ENCODE measurements at regions not wholly inside any gene's neighbourhood (a gene's known extent, or its start where the extent isn't known, plus 50 kb on each side); places are given as distances from the start of the nearest gene placed in this dataset.
A peak's percentile ranks its signal among the peaks of the same experiment; 100 is the strongest.
"Not testable (repeated sequence)": the region's sequence is repeated elsewhere in the genome, so short reads cannot be mapped to it uniquely, and the experiment has no call there.

- FAIRE-seq = no peak
Measured at GRCh38 chr4:187362937-187363857, 632.4 kb upstream of the ZFP42 start.

GRCh38 chr4:187364401-187364800 is 631.2 kb upstream of the ZFP42 start:
- FAIRE-seq = no peak

DNA sequence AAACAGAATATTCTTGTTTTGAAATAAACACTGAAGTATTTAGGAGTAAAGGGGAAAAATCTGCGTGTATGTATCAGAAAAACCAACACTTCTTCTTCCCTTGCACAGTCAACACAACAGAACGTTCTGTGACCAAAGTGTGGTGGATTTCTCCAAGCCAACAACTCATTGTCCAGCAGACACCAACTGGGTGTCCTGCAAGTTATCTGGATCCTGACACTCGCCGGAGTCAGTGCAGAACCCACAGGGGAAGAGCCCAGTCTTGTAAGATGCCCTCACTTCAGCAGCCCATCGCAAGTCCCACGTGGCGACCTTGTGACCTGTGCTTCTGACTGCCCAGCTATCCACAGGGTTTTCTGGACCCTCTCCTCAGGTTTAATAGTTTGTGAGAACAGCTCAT is 630.7 kb upstream of the ZFP42 start:
- FAIRE-seq = no peak

GRCh38 chr4:187366530-187366929 is 629.0 kb upstream of the ZFP42 start:
- no peak for FAIRE-seq

GRCh38 chr4:187370918-187371317 is 624.7 kb upstream of the ZFP42 start:
- FAIRE-seq = no peak

DNA sequence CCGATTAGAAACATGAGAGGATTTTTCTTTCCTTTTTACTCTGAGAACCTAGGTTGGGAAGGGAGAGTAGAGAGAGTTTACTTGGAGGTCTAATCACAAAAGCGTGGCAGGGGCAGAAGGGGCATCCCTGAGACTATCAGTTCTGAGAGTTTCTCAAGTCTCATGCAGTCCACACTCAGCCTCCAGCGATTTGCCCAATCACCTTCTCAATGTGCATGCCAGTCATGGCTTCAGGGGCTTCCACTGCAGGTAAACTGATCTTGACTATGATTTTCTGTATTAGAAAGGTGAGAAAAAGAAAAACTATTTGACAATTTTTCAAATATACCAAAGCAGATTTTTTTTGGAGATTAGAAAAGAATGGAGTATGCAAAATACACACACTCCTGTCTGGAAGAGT is 617.1 kb upstream of the ZFP42 start:
- no peak for FAIRE-seq

DNA sequence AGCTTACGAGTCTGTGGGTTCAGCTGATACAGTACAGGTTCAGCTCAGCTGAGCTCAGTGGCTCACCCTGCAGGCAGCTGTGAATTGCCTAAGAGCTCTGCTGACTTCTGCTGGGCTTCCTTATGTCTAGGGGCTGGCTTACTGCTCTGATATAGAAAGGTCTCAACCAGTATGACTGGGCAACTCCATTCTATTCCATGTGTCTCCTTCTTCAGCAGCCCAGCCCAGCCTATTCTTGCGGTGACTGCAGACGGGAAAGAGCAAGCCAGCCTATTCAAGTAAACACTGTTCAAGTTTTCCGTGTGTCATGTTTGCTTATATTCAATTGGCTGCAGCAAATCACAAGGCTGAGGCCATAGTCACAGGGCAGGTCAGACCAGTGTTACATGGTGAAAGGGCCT is 615.4 kb upstream of the ZFP42 start:
- FAIRE-seq = no peak

- FAIRE-seq = no peak
Measured at GRCh38 chr4:187383181-187383580, 612.4 kb upstream of the ZFP42 start.

- no peak for FAIRE-seq
Measured at GRCh38 chr4:187387739-187388138, 607.8 kb upstream of the ZFP42 start.

DNA sequence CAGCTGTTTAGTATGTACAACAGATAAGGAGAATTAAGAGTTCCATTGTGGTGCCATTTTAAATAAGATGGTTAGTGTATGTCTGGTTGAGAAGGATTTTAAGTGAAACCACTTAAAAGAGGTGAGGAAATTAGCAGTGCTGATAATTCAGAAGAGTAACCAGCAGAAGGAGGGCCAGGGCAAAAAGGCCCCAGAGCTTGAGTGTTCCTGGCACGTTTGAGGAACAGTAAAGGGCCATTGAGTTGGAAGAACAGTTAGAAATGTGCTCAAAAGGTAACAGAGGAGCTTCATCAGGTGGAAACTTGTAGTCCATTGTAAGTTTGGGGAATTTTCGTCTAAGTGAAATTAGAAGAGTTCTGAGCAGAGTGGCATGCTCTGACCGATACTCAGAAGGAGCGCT is 606.2 kb upstream of the ZFP42 start:
- FAIRE-seq = no peak

DNA sequence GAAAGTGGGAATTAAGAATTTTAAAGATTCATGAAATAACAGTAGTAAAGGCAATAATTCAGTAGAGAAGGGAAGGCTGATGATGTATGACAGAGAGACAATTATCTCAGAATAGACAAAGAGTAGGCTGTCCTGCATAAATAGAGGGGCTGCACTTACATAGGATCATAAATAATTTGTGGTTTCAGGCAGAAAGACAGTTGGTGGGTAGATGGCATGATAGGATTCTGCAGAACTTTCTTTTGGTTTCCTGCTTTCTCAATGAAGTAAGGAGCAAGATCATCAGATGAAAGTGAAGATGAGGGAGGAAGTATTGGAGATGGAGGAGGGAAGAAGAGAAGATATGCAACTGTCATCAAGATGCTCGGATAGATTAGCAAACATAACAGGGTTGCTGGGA is 604.9 kb upstream of the ZFP42 start:
- FAIRE-seq = no peak

- FAIRE-seq = peak; percentile 91
Measured at GRCh38 chr4:187393531-187394344, 601.8 kb upstream of the ZFP42 start.

GRCh38 chr4:187396106-187396505 is 599.5 kb upstream of the ZFP42 start:
- FAIRE-seq = no peak

DNA sequence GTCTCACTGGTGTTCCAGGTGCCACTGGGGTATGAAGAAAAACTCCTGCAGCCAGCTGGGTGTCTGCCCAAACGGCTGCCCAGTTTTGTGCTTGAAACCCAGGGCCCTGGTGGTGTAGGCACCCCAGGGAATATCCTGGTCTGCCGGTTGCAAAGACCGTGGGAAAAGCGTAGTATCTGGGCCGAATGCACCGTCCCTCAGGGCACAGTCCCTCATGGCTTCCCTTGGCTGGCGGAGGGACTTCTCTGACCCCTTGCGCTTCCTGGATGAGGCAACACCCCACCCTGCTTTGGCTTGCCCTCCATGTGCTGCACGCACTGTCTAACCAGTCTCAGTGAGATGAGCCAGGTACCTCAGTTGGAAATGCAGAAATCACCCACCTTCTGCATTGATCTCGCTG is 587.1 kb upstream of the ZFP42 start:
- FAIRE-seq = not testable (repeated sequence)

- no peak for FAIRE-seq
Measured at GRCh38 chr4:187413564-187414358, 581.8 kb upstream of the ZFP42 start.

- no peak for FAIRE-seq
Measured at GRCh38 chr4:187414716-187415115, 580.9 kb upstream of the ZFP42 start.

DNA sequence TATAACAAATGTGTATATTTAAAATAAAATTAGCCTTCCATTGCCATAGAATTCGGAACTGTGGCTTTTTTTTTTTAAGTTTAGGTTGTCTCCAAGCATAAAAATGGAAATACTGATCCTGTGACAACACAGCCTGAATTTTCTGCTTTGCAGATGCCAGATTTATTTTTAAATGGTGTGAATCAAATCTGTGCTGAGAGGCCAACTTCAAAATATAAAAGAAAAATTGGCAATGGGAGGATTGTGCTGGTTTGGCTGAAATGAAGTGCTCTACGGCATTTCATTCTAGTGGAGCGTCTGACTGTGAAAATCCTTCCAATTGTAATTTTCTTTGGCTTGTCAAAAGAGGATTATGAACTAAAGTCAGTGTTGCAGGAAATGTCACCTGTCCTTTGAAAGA is 580.3 kb upstream of the ZFP42 start:
- FAIRE-seq = no peak

DNA sequence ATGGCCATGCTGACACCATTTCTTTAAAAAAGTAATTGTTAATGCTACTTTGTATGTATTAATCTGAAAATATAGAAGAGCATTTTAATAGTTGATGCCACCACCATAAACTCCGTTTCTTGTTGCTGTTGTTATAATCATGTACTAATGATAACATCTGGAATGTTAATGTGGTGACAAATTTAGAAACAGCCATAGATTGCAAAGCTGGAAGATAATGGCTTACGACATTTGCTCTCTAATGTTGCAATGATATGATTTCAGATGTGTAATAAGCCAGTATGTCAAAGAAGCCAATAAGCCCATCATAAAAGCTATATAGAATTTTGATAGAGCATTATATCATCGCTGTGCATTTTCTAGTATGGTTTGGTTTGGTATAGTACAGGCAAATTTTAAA is 579.4 kb upstream of the ZFP42 start:
- no peak for FAIRE-seq

DNA sequence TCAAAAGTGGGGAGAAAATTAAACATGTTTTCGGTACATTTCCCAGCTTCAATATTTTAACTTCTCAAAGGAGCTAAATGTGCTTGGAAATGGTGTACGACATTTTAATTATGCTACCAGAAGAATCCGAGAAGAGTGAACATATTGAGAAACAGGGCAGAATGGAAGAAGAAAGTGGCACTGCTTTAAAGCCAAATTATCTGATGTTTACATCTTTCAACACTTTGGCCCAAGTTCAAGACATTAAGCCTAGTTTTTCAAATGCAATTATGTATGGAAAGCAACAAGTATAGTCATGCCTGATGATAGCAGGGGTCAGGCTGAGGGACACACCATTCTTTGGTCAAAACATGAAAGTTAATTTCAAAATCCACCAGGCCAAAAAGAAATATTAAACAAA is 577.9 kb upstream of the ZFP42 start:
- FAIRE-seq = no peak

DNA sequence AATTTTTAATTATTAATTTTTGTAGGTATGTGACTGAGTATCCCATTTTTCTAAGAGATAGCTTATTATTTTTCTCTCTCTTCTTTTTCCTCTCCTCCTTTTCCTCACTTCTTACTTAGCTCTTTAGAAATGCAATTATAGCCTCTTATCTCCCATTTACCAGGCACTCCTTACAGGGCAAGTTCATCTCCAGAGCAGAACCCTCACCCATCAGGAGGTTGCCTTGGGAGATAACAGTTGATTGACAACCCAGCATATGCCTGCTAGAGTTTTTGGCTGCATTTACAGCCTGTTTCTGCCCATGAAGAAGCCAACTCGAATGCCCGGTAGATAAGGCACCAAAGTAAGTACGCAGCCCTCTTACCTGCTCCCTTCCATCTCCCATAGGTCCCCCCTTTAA is 572.9 kb upstream of the ZFP42 start:
- FAIRE-seq = no peak

DNA sequence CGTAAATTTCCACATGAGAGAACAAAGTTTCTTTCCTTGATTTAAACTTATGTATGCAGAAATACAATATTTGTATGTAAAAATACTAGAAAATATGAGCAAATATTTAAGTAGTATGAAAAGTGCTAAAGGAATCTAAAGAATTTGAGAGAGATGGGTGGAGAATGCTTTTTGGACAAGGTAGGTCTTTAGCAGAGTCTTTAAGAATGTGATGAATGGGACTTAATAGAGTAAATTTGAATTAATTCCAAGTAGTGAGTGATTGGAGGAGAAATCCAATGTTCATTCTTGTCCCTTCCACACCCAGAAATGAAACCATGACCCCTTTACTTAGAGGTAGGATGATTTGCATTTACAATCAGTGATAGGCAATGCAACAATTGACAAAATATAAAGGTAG is 570.9 kb upstream of the ZFP42 start:
- FAIRE-seq = no peak

- no peak for FAIRE-seq
Measured at GRCh38 chr4:187426511-187426910, 569.1 kb upstream of the ZFP42 start.

GRCh38 chr4:187432310-187432709 is 563.3 kb upstream of the ZFP42 start:
- no peak for FAIRE-seq

All from endometrium (tissue), 2 donors.